Heart left ventricle (tissue), 16 donors: ENCODE measurements at regions not wholly inside any gene's neighbourhood (a gene's known extent, or its start where the extent isn't known, plus 50 kb on each side); places are given as distances from the start of the nearest gene placed in this dataset.
A peak's percentile ranks its signal among the peaks of the same experiment; 100 is the strongest.

Experiments used
- ATAC-seq, 4 donors: fragments of 200-7000 bp; cut with Tn5 transposase; one replicate each; pipeline ENCODE4 v1.9.1; 2020 to 2022; ENCODE audit warnings: moderate library complexity in 4 of 4, mild to moderate bottlenecking in 3 of 4, moderate number of reproducible peaks in 1 of 4
- DNase-seq, 5 donors: peaks; one replicate each; pipeline ENCODE4 v3.0.0-alpha.2; 2020
- H3K27ac ChIP-seq, 12 donors: fragments of 200-600 bp; sonication (generic) in 4 of 12; one replicate each; pipeline versions ENCODE4 v1.5.0 to v1.8.0; 2016 to 2022; ENCODE audit warnings: mild to moderate bottlenecking in 2 of 12
- H3K27me3 ChIP-seq, 9 donors: fragments of 200-600 bp; sonication (generic) in 2 of 9; one replicate each; pipeline versions ENCODE4 v1.5.1 to v1.8.0; 2016 to 2022; ENCODE audit warnings: mild to moderate bottlenecking in 3 of 9
- H3K36me3 ChIP-seq, 9 donors: fragments of 200-600 bp; sonication (generic) in 2 of 9; one replicate each; pipeline versions ENCODE4 v1.5.0 to v1.8.0; 2018 to 2022; ENCODE audit warnings: mild to moderate bottlenecking in 2 of 9
- H3K4me1 ChIP-seq, 12 donors: fragments of 200-600 bp; sonication (generic) in 4 of 12; one replicate each; pipeline versions ENCODE4 v1.5.0 to v1.8.0; 2016 to 2022; ENCODE audit warnings: mild to moderate bottlenecking in 3 of 12
- H3K4me3 ChIP-seq, 12 donors: fragments of 200-600 bp; sonication (generic) in 4 of 12; one replicate each; pipeline versions ENCODE4 v1.5.0 to v1.8.0; 2017 to 2022; ENCODE audit warnings: mild to moderate bottlenecking in 9 of 12, moderate library complexity in 4 of 12
- H3K9me3 ChIP-seq, 12 donors: fragments of 200-600 bp; sonication (generic) in 4 of 12; one replicate each; pipeline versions ENCODE4 v1.5.0 to v1.8.0; 2016 to 2022; ENCODE audit warnings: mild to moderate bottlenecking in 1 of 12
- POLR2A ChIP-seq, 2 donors: fragments of 450-650 bp; IDR thresholded peaks; one replicate each; pipeline ENCODE4 v1.6.1; 2017; ENCODE audit warnings: antibody characterized with exemption in 2 of 2, mild to moderate bottlenecking in 2 of 2, moderate library complexity in 2 of 2
- WGBS, 4 donors: extraction: QIAGEN DNeasy Blood & Tissue Kit in 2 of 4; methylation state at CpG; one replicate each; pipeline versions ENCODE4 v1.1.5 to v1.1.7; 2013 to 2018; 5-methylcytosine and 5-hydroxymethylcytosine counted together
- intact Hi-C, 10 donors: fragments of 100-400 bp; cut with DNase I; formaldehyde crosslinking; loops; one replicate each; pipeline versions ENCODE4 v1.11.1 to v1.14.2; 2022
- TF ChIP-seq, protein P1 (sequence below), 12 donors: fragments of 200-600 bp; sonication (generic) in 4 of 12; IDR thresholded peaks; one replicate each; pipeline versions ENCODE4 v1.5.0 to v1.8.0; 2018 to 2022; ENCODE audit warnings: antibody characterized with exemption in 12 of 12, mild to moderate bottlenecking in 5 of 12
- donor health status: ischemic (EF 13 %, LVEDD 7.1; RV severe dilation, severe dysfunction).
- donor health status: healthy with polysubstance abuse.
- donor health status: DM: no; HTN: yes; CAD: no.
- donor health status: DM: no; HTN: no; CAD: no.
- donor health status: ischemic (EF 25% LVEDD 6.9; RV normal size, moderate dysfunction).
- donor health status: ischemic (EF 25% LVEDD 5.7; RV mildly dilated, moderate dysfunction).
- donor health status: healthy.
- donor health status: DM: yes; HTN: yes; CAD: no.
- donor health status: ischemic (EF 35%, LVEDD 5.7; RV mildly dilated, moderate dysfunction).
- donor health status: nonischemic (EF 11% LVEDD 7.7; RV severe dilation, severe dysfunction).
- donor health status: DM: yes; HTN: yes; CAD: no.
- donor health status: PGD.
- donor health status: ischemic (EF 29% LVEDD 5.4; RV normal size, mild dysfunction).
- donor health status: nonischemic (EF 23%, LVEDD 6.1; RV moderate dilation, normal function).

DNA sequence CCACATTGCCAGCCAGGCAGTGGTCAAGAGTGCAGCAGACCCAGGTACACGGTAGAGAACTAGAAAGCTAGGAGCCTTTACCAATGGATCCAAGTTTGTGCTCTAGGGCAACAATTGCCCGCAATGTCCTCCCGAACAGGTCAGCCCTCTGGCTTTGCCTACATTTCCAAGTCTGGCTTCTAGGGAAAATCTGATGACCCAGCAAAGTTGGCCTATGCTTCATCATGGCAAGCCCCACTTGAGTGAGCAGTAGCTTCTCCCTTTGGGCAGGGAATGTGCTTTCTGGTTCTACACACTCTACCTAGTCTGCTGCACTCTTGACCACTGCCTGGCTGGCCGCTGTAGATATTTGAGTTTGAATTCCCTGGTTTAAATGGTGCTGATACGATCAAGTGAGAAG, 361.6 kb upstream of the NR2F2 start:
- Histone ChIP-seq H3K27me3 (no peaks in the 10 kb centered on the region), H3K27ac (no peak overlapping the region), H3K4me3 (no peak overlapping the region), H3K36me3 (no peaks in the 10 kb centered on the region), H3K9me3 (peaks cover 0 to 9% (median 0%) of the 10 kb centered on the region in 12 donors), H3K4me1 (peaks cover 0 to 5% (median 0%) of the 10 kb centered on the region in 12 donors)
- TF ChIP-seq, protein P1, sequence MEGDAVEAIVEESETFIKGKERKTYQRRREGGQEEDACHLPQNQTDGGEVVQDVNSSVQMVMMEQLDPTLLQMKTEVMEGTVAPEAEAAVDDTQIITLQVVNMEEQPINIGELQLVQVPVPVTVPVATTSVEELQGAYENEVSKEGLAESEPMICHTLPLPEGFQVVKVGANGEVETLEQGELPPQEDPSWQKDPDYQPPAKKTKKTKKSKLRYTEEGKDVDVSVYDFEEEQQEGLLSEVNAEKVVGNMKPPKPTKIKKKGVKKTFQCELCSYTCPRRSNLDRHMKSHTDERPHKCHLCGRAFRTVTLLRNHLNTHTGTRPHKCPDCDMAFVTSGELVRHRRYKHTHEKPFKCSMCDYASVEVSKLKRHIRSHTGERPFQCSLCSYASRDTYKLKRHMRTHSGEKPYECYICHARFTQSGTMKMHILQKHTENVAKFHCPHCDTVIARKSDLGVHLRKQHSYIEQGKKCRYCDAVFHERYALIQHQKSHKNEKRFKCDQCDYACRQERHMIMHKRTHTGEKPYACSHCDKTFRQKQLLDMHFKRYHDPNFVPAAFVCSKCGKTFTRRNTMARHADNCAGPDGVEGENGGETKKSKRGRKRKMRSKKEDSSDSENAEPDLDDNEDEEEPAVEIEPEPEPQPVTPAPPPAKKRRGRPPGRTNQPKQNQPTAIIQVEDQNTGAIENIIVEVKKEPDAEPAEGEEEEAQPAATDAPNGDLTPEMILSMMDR (IDR thresholded peaks at IDR 0.05) = no peak
- no peak for TF ChIP-seq POLR2A (IDR thresholded peaks at IDR 0.05)
- DNase-seq (no peak), ATAC-seq (no peak)
- 94 to 98% (median 96%) methylated on average over 5 of the region's 5 CpGs for WGBS, 4 donors
- intact Hi-C loops = no loop called here

DNA sequence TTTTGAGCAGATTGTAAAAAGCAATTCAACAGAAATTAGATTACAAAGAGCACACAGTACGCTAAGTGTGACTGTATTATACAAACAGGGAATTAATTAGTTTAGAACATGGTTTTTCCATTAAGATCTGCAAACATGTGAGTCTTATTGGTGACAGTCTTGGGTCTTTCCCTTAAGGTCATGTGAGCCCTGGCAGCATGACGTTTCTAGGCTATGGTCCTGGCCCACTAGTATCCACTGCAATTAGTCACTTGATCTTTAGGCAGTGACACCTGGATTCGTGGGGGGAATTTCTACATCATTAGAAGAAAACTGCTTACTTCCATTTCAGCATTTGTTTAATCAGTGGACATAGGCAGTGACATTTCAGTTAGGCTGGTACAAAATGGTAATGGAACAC, 360.2 kb upstream of the NR2F2 start:
- H3K27ac ChIP-seq = no peak overlapping the region
- 84 to 94% (median 88%) methylated on average over 3 of the region's 3 CpGs for WGBS, 4 donors

DNA sequence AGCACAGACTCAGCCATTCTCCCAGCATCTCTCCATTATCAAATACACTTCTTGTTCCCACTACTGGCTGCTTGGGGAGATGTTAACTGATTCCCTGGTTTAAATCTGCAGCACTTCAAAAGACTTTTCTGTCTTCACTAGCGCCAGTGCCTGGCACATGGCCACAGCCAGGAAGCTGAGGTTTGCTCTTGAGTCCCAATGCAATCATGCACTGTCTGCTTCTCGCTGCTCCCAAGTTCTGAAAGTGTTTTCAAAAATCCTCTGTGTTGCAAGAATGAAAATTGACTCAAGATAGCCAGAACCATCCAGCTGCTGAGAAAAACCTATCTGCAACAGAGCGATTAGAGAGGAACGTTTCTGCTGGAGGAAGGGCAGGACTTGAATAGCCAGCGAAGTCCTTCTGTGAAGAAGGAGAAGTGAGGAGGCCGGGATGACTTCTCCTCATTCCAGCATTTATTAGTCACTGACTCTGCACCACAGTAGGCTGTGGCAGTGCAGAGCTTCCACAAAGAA, 358.4 kb upstream of the NR2F2 start:
- TF ChIP-seq POLR2A (IDR thresholded peaks at IDR 0.05) = no peak
- TF ChIP-seq, protein P1 (IDR thresholded peaks at IDR 0.05) = no peak
- no peaks in the 10 kb centered on the region for H3K27me3 ChIP-seq
- WGBS, 4 donors = 43 to 55% (median 50%) methylated on average over 6 of the region's 6 CpGs
- no peak overlapping the region for H3K4me3 ChIP-seq
- peak overlapping the region in 1 of 12 donors; percentile 19 for H3K27ac ChIP-seq
- no peaks in the 10 kb centered on the region for H3K36me3 ChIP-seq
- H3K9me3 ChIP-seq = peaks cover 0 to 6% (median 0%) of the 10 kb centered on the region in 12 donors
- intact Hi-C loops = no loop called here
- ATAC-seq = peak; percentile 18 to 76 (median 52)
- peaks cover 0 to 5% (median 0%) of the 10 kb centered on the region in 12 donors for H3K4me1 ChIP-seq
- DNase-seq = peak in 2 of 5 donors; percentile 56 to 65

More for the DNA sequence above, 360.2 kb upstream of the NR2F2 start:
- DNase-seq = no peak
- Histone ChIP-seq H3K4me3 (no peak overlapping the region), H3K27me3 (no peaks in the 10 kb centered on the region), H3K4me1 (peaks cover 0 to 5% (median 0%) of the 10 kb centered on the region in 12 donors), H3K36me3 (no peaks in the 10 kb centered on the region), H3K9me3 (peaks cover 0 to 5% (median 0%) of the 10 kb centered on the region in 12 donors)
- TF ChIP-seq, protein P1 (IDR thresholded peaks at IDR 0.05) = no peak
- TF ChIP-seq POLR2A (IDR thresholded peaks at IDR 0.05) = no peak
- no peak for ATAC-seq
- intact Hi-C loops = no loop called here

DNA sequence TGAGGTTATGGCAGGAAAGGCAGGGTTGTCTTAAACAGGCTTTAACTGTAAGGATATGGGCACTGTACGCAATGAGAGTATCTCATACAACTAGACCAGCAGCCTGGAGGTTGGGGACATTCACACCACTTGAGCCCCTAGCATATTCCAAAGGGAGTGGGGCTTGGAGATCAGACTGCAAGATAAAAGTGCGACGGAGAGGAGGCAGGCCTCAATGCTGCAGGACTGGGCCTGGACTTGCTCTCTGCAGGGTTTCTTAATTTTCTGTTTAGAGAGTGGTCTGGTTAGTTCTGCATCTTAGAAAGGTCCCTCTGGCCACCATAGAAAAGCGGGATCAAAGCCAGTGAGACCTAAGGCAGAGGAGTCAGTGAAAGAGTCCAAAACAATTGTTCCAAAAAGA, 357.7 kb upstream of the NR2F2 start:
- no peaks in the 10 kb centered on the region for H3K36me3 ChIP-seq
- intact Hi-C loops = no loop called here
- ATAC-seq = no peak
- 96 to 100% (median 97%) methylated on average over 4 of the region's 4 CpGs for WGBS, 4 donors
- no peaks in the 10 kb centered on the region for H3K27me3 ChIP-seq
- no peak for DNase-seq
- H3K4me3 ChIP-seq = no peak overlapping the region
- peaks cover 0 to 5% (median 0%) of the 10 kb centered on the region in 12 donors for H3K4me1 ChIP-seq
- peak overlapping the region in 1 of 12 donors; percentile 19 for H3K27ac ChIP-seq
- no peak for TF ChIP-seq POLR2A (IDR thresholded peaks at IDR 0.05)
- H3K9me3 ChIP-seq = peaks cover 0 to 6% (median 0%) of the 10 kb centered on the region in 12 donors
